Breast epithelium (tissue), 4 donors: ENCODE measurements at regions not wholly inside any gene's neighbourhood (a gene's known extent, or its start where the extent isn't known, plus 50 kb on each side); places are given as distances from the start of the nearest gene placed in this dataset.

Experiments used
- DNase-seq, 2 donors: peaks; one replicate each; pipeline ENCODE4 v3.0.0-alpha.2; 2019; ENCODE audit warnings: low spot score in 2 of 2
- H3K27ac ChIP-seq, 2 donors: fragments of 200-600 bp; sonication (generic) in 1 of 2; one replicate each; pipeline ENCODE4 v1.5.1; 2016 to 2019; ENCODE audit warnings: mild to moderate bottlenecking in 1 of 2
- H3K27me3 ChIP-seq, 2 donors: fragments of 200-600 bp; sonication (generic) in 1 of 2; one replicate each; pipeline versions ENCODE4 v1.5.1 to v1.6.0; 2017 to 2019; ENCODE audit warnings: control low read depth in 1 of 2, mild to moderate bottlenecking in 1 of 2
- H3K36me3 ChIP-seq: fragments of 200-600 bp; one replicate; pipeline ENCODE4 v1.5.1; 2019
- H3K4me1 ChIP-seq, 2 donors: fragments of 200-600 bp; sonication (generic); one replicate each; pipeline ENCODE4 v1.5.1; 2016 to 2019; ENCODE audit warnings: control low read depth in 1 of 2
- H3K4me3 ChIP-seq, 3 donors: fragments of 200-600 bp; sonication (generic); 1 replicate in 2 of 3; 2 replicates in 1 of 3; pipeline ENCODE4 v1.5.1; 2016 to 2019; ENCODE audit warnings: mild to moderate bottlenecking in 3 of 3, moderate library complexity in 2 of 3
- H3K9me3 ChIP-seq, 2 donors: fragments of 200-600 bp; sonication (generic) in 1 of 2; one replicate each; pipeline ENCODE4 v1.5.1; 2016 to 2019; ENCODE audit warnings: control low read depth in 1 of 2
- CTCF ChIP-seq, 3 donors: fragments of 450-650 bp; IDR thresholded peaks; one replicate each; pipeline ENCODE4 v1.5.1; 2016 to 2017; ENCODE audit warnings: antibody characterized with exemption in 3 of 3, mild to moderate bottlenecking in 3 of 3, moderate library complexity in 3 of 3
- POLR2A ChIP-seq: fragments of 450-650 bp; IDR thresholded peaks from one replicate; pipeline ENCODE4 v1.6.1; 2016; ENCODE audit warnings: antibody characterized with exemption, mild to moderate bottlenecking, moderate library complexity
- POLR2AphosphoS5 ChIP-seq, 3 donors: sonication (generic); formaldehyde crosslinking; IDR thresholded peaks; one replicate each; pipeline ENCODE4 v1.6.1; 2017; ENCODE audit warnings: antibody characterized with exemption in 3 of 3
- intact Hi-C: fragments of 100-400 bp; cut with DNase I; formaldehyde crosslinking; loops from one replicate; pipeline ENCODE4 v1.15.1; 2023; ENCODE audit warnings: low total_unique reads

DNA sequence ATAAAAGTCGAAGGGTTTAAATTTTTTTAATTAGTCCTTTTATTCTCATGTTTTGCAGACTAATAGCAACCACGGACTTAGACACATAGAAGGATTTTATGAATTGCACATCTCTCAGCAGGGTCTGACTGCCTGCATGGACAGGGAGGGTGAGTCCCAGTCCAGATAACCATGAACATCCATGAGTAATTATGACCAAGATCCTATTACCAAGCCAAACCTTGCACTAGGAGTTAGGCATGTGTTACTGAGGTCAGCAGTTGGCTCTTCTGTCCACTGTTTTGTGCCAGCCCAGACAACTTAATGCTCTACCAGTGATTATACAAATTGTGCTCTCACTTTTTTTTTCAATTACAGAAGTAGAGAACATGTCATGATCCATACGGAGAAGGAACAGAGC, 211.2 kb downstream of the MAFB start:
- intact Hi-C loops = no loop called here
- DNase-seq = no peak
- no peak overlapping the region for H3K27ac ChIP-seq
- no peak overlapping the region for H3K4me3 ChIP-seq
- no peaks in the 10 kb centered on the region for H3K4me1 ChIP-seq
- no peaks in the 10 kb centered on the region for H3K9me3 ChIP-seq
- no peaks in the 10 kb centered on the region for H3K27me3 ChIP-seq
- no peaks in the 10 kb centered on the region for H3K36me3 ChIP-seq
- TF ChIP-seq CTCF (IDR thresholded peaks at IDR 0.05) = no peak
- TF ChIP-seq POLR2AphosphoS5 (IDR thresholded peaks at IDR 0.05) = no peak
- TF ChIP-seq POLR2A = no peak

DNA sequence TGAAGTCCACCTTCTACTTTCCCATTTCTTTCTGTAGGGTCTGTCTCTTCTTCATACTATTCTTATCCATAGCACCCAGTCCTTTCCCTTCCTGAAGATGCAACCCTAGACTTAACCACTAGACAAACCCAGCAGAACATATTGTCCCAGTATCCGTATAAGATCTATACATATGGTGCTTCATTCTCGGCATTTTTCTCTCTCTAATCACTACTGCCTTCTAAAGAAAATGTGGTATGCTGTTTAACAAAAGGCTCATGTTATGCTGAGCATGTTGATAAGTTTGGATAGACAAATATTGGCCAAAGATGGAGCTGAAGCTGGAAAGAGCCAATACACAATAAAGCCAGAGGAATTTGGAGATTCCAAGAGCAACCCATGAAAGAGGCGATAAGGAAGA, 212.6 kb downstream of the MAFB start:
- H3K27me3 ChIP-seq = no peaks in the 10 kb centered on the region
- H3K4me3 ChIP-seq = no peak overlapping the region
- intact Hi-C loops = no loop called here
- TF ChIP-seq POLR2AphosphoS5 (IDR thresholded peaks at IDR 0.05) (no peak), CTCF (IDR thresholded peaks at IDR 0.05) (no peak), POLR2A (no peak)
- no peaks in the 10 kb centered on the region for H3K4me1 ChIP-seq
- no peaks in the 10 kb centered on the region for H3K36me3 ChIP-seq
- no peak overlapping the region for H3K27ac ChIP-seq
- no peak for DNase-seq
- H3K9me3 ChIP-seq = no peaks in the 10 kb centered on the region

DNA sequence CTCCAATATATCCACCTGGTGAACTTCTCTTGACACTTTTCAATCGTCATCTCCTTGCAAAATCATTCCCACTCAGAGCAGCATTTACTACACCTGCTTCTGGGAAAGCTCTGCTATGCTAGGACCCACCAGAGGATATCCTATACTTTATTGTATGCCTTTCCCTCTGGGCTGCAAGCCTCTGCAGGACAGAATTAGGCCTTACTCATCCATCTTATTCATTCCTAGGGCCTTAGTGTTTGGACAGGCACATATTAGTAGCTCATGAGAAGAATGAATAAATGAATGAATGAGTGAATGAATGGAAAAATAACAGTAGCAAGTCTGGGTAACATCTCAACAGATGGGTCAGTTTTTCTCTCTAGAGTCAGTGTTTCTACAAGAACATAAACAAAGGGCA, 216.1 kb downstream of the MAFB start:
- Histone ChIP-seq H3K36me3 (no peaks in the 10 kb centered on the region), H3K27me3 (no peaks in the 10 kb centered on the region), H3K27ac (no peak overlapping the region), H3K9me3 (no peaks in the 10 kb centered on the region), H3K4me3 (no peak overlapping the region), H3K4me1 (no peaks in the 10 kb centered on the region)
- TF ChIP-seq POLR2AphosphoS5 (IDR thresholded peaks at IDR 0.05) (no peak), POLR2A (no peak), CTCF (IDR thresholded peaks at IDR 0.05) (no peak)
- DNase-seq = no peak
- intact Hi-C loops = no loop called here

DNA sequence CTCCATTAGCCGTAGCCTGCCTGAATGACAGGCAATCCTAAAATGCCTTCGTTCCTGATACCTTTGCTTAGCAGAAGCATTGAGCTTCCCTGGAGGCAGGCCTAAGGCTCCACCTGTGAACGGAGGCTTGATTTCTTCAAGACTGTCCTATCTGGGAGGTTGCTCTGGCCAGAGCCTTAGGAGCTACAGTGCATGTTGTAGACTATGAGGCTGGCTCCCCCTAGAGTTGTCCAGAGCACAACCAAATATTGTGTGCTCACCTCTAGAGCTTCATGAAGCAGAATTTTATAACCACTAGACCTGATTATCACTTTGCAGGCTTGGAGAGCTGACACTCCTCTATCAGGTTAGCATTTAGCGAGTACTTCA, 217.8 kb downstream of the MAFB start:
- peak overlapping the region; percentile 41 to 83 for H3K27ac ChIP-seq
- TF ChIP-seq POLR2AphosphoS5 (IDR thresholded peaks at IDR 0.05) (no peak), CTCF (IDR thresholded peaks at IDR 0.05) (no peak), POLR2A (no peak)

DNA sequence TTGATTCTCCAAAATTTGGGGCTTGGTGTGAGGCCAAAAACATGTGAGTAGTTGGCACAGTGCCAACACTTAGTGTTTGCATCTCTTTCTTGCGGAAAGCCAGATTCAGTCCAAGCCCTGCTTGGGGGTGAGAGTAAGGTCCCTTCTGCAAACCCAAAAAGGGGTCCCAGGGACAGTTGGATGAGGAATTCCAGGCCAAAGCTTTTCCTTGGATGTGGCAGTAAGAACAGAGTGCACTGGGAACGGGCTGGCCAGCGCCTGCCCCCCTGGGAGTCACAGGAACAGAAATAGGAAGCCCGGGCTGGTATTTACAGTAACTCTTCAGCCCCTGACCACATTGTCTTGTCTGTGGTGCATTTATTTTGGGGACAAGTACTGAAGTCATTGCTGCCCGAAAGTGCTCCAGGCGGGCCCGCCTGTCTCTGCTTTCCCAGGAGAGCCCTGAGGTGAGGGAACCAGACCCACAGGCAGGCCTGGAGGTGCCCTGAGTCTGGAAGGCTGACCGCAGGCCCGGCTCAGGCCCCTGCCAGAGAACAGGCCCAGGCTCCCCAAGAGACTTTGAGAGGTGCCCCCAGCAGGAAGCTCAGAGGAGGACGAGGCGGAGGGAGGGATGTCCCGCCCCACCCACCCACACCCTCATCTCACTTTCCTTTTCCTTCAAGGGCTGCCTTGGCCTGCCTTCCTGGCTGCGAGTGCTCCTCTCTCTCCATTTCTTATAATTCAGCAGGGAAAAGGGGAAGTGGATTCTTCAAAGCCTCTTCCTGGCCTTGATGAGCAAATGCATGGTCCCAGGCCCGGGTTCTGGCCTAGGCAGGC, 218.4 kb downstream of the MAFB start:
- TF ChIP-seq CTCF (IDR thresholded peaks at IDR 0.05) = no peak
- TF ChIP-seq POLR2A = no peak
- TF ChIP-seq POLR2AphosphoS5 (IDR thresholded peaks at IDR 0.05) = peak in 1 of 3 donors; percentile 17
- Histone ChIP-seq H3K9me3 (no peaks in the 10 kb centered on the region), H3K4me3 (no peak overlapping the region), H3K36me3 (no peaks in the 10 kb centered on the region), H3K27ac (peak overlapping the region; percentile 41 to 83), H3K27me3 (no peaks in the 10 kb centered on the region), H3K4me1 (no peaks in the 10 kb centered on the region)
- intact Hi-C loops = no loop called here
- DNase-seq = peak in 1 of 2 donors; percentile 20

More for the DNA sequence above, 217.8 kb downstream of the MAFB start:
- no peak for DNase-seq
- Histone ChIP-seq H3K4me3 (no peak overlapping the region), H3K27me3 (no peaks in the 10 kb centered on the region), H3K9me3 (no peaks in the 10 kb centered on the region), H3K4me1 (no peaks in the 10 kb centered on the region), H3K36me3 (no peaks in the 10 kb centered on the region)
- intact Hi-C loops = no loop called here
